GM12873 (cell line): ENCODE measurements at regions not wholly inside any gene's neighbourhood (a gene's known extent, or its start where the extent isn't known, plus 50 kb on each side); places are given as distances from the start of the nearest gene placed in this dataset.

Source experiments
- CTCF ChIP-seq: IDR thresholded peaks from 2 replicates; pipeline ENCODE4 v1.5.1; 2012; ENCODE audit warnings: low read depth, mild to moderate bottlenecking, moderate library complexity, low read length, control low read depth; ENCODE audit not compliant: insufficient read depth; ENCODE audit errors: missing control alignments

- TF ChIP-seq CTCF = no peak
Measured at GRCh38 chr1:221459558-221459957, 282.3 kb downstream of the DUSP10 start.

GRCh38 chr1:221462345-221462744 lies 279.5 kb downstream of the DUSP10 start:
- TF ChIP-seq CTCF = no peak

DNA sequence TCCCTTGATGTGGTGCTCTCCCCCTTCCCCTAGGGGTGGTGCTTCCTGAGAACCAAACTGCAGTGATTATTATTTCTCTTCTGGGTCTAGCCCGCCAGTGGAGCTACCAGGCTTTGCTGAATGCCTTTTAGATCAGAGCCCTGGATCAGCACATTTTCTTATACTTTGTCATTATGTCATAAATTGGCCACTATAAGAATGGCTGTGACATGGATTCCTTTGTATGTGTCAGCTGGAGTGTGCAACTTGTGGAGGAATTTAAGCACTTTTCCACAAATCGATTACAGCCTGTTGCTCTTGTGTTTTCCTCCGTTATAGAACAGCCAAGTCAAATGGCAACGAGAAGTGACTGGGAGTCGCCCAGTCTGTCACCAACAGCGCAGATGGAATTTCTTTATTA lies 273.3 kb downstream of the DUSP10 start:
- no peak for TF ChIP-seq CTCF

GRCh38 chr1:221469476-221469875 lies 272.4 kb downstream of the DUSP10 start:
- no peak for TF ChIP-seq CTCF

- TF ChIP-seq CTCF = no peak
Measured at GRCh38 chr1:221470000-221470698, 271.7 kb downstream of the DUSP10 start.

- TF ChIP-seq CTCF = no peak
Measured at GRCh38 chr1:221473411-221473810, 268.5 kb downstream of the DUSP10 start.

DNA sequence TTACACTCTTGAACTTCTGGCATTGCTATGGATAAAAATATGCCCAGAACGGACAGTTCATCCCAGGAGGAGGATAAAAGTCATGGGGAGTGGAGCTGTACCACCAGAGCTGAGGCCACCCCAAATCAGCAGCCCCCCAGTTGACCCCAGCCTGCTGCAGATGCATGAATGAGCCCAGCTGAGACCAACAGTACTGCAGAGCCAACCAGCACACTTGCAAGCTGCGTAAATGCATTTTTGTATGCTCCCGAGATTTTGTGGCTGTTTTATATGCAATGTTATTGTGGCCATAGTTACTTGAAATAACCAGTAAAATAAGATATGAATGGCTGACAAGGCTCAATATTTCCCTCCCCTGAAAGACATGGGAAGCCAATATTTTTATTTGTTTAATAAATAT lies 264.6 kb downstream of the DUSP10 start:
- no peak for TF ChIP-seq CTCF
